Lower lobe of right lung (tissue), 2 donors: ENCODE measurements at regions not wholly inside any gene's neighbourhood (a gene's known extent, or its start where the extent isn't known, plus 50 kb on each side); places are given as distances from the start of the nearest gene placed in this dataset.

Source experiments
- ATAC-seq, 2 donors: fragments of 200-7000 bp; cut with Tn5 transposase; one replicate each; pipeline ENCODE4 v1.9.1; 2020 to 2022; ENCODE audit warnings: mild to moderate bottlenecking in 2 of 2, moderate library complexity in 2 of 2
- DNase-seq: peaks from one replicate; pipeline ENCODE4 v3.0.0-alpha.2; 2020
- H3K27ac ChIP-seq: fragments of 200-600 bp; one replicate; pipeline ENCODE4 v1.8.0; 2022
- H3K27me3 ChIP-seq: fragments of 200-600 bp; one replicate; pipeline ENCODE4 v1.8.0; 2022; ENCODE audit warnings: low read depth
- H3K36me3 ChIP-seq: fragments of 200-600 bp; one replicate; pipeline ENCODE4 v1.8.0; 2022; ENCODE audit warnings: mild to moderate bottlenecking
- H3K4me1 ChIP-seq: fragments of 200-600 bp; one replicate; pipeline ENCODE4 v1.8.0; 2022
- H3K4me3 ChIP-seq: fragments of 200-600 bp; one replicate; pipeline ENCODE4 v1.8.0; 2022; ENCODE audit warnings: mild to moderate bottlenecking
- H3K9me3 ChIP-seq: fragments of 200-600 bp; one replicate; pipeline ENCODE4 v1.8.0; 2022
- CTCF ChIP-seq: fragments of 200-600 bp; IDR thresholded peaks from one replicate; pipeline ENCODE4 v1.8.0; 2022; ENCODE audit warnings: antibody characterized with exemption, mild to moderate bottlenecking
- intact Hi-C: fragments of 100-400 bp; cut with DNase I; formaldehyde crosslinking; loops from one replicate; pipeline ENCODE4 v1.11.0; 2022
- donor health status: DM: no; HTN: yes; CAD: no; lungs with severe emphysema.

- Histone ChIP-seq H3K9me3 (no peaks in the 10 kb centered on the region), H3K27ac (no peak overlapping the region), H3K4me3 (no peak overlapping the region), H3K36me3 (no peaks in the 10 kb centered on the region), H3K27me3 (no peaks in the 10 kb centered on the region), H3K4me1 (no peaks in the 10 kb centered on the region)
- DNase-seq (no peak), ATAC-seq (no peak)
- no peak for TF ChIP-seq CTCF
- intact Hi-C loops: no loop called here
These were observed 148.3 kb upstream of the GHR start for GRCh38 chr5:42274913-42275312.

GRCh38 chr5:42277293-42277692 lies 145.9 kb upstream of the GHR start:
- Histone ChIP-seq H3K27ac (no peak overlapping the region), H3K27me3 (no peaks in the 10 kb centered on the region), H3K36me3 (no peaks in the 10 kb centered on the region), H3K4me1 (no peaks in the 10 kb centered on the region), H3K9me3 (no peaks in the 10 kb centered on the region), H3K4me3 (no peak overlapping the region)
- DNase-seq: no peak
- ATAC-seq: no peak
- TF ChIP-seq CTCF: no peak
- intact Hi-C loops: no loop called here

- no peak for TF ChIP-seq CTCF
- Histone ChIP-seq H3K9me3 (no peaks in the 10 kb centered on the region), H3K27ac (no peak overlapping the region), H3K4me3 (no peak overlapping the region), H3K36me3 (no peaks in the 10 kb centered on the region), H3K27me3 (no peaks in the 10 kb centered on the region), H3K4me1 (no peaks in the 10 kb centered on the region)
- DNase-seq (no peak), ATAC-seq (no peak)
- intact Hi-C loops: no loop called here
These were observed 138.7 kb upstream of the GHR start for GRCh38 chr5:42284584-42284983.

- ATAC-seq (no peak), DNase-seq (no peak)
- intact Hi-C loops: no loop called here
- H3K27me3 ChIP-seq: no peaks in the 10 kb centered on the region
- H3K4me3 ChIP-seq: no peak overlapping the region
- TF ChIP-seq CTCF: no peak
- H3K27ac ChIP-seq: no peak overlapping the region
- H3K36me3 ChIP-seq: no peaks in the 10 kb centered on the region
- no peaks in the 10 kb centered on the region for H3K4me1 ChIP-seq
- no peaks in the 10 kb centered on the region for H3K9me3 ChIP-seq
These were observed 138.0 kb upstream of the GHR start for GRCh38 chr5:42285230-42285629.

GRCh38 chr5:42300496-42300895 lies 122.7 kb upstream of the GHR start:
- peaks cover 2% of the 10 kb centered on the region for H3K9me3 ChIP-seq
- TF ChIP-seq CTCF: no peak
- DNase-seq (no peak), ATAC-seq (no peak)
- H3K4me1 ChIP-seq: no peaks in the 10 kb centered on the region
- no peaks in the 10 kb centered on the region for H3K27me3 ChIP-seq
- intact Hi-C loops: no loop called here
- no peak overlapping the region for H3K4me3 ChIP-seq
- H3K27ac ChIP-seq: no peak overlapping the region
- no peaks in the 10 kb centered on the region for H3K36me3 ChIP-seq

GRCh38 chr5:42301349-42301748 lies 121.9 kb upstream of the GHR start:
- ATAC-seq: no peak
- Histone ChIP-seq H3K4me3 (no peak overlapping the region), H3K9me3 (no peaks in the 10 kb centered on the region), H3K36me3 (no peaks in the 10 kb centered on the region), H3K4me1 (no peaks in the 10 kb centered on the region), H3K27me3 (no peaks in the 10 kb centered on the region), H3K27ac (no peak overlapping the region)
- DNase-seq: no peak
- TF ChIP-seq CTCF: no peak
- intact Hi-C loops: no loop called here
